HS-27A (cell line): ENCODE measurements at regions not wholly inside any gene's neighbourhood (a gene's known extent, or its start where the extent isn't known, plus 50 kb on each side); places are given as distances from the start of the nearest gene placed in this dataset.

Experiments used
- DNase-seq: peaks from one replicate; pipeline ENCODE4 v3.0.0-alpha.2; 2012; ENCODE audit warnings: low read depth, missing footprints

DNA sequence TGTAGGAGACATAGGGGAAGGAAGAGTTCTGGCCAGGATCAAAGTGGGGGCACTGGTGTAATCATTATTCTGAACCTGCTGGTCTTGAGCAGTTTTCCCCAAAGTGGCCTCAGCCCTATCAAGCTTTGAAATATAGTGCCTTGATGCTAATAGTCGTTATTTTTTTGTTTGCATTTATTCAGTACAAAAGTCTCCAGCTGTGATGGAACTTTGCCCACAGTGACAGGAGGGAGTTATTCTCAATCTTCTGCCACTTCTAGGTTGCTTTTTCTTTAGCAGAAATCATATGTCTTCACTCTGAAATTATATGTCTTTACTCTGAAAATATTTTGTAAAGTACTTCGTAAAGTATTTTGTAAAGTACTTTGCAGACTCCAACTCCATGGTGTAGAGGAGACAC is 93.1 kb downstream of the FAT3 start:
- DNase-seq: no peak

GRCh38 chr11:92322225-92322624 is 97.6 kb downstream of the FAT3 start:
- peak; percentile 46 for DNase-seq

GRCh38 chr11:92324890-92325289 is 100.3 kb downstream of the FAT3 start:
- DNase-seq: no peak

DNA sequence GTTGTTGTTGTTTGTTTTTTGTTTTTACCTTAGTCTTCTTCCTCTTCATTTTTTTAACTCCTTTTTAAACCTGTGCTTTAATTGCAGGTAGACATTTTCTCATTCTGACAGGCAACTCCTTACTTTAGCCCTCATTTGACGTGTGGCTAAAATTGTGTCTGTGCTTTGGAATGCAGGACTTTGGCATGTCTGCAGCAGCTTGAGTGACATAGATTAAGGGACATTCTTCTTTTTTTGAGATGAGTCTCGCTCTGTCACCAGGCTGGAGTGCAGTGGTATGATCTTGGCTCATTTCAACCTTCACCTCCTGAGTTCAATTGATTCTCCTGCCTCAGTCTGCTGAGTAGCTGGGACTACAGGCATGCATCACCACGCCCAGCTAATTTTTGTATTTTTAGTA is 100.8 kb downstream of the FAT3 start:
- no peak for DNase-seq

GRCh38 chr11:92329137-92329536 is 104.5 kb downstream of the FAT3 start:
- DNase-seq: no peak

GRCh38 chr11:92329646-92330045 is 105.0 kb downstream of the FAT3 start:
- no peak for DNase-seq

DNA sequence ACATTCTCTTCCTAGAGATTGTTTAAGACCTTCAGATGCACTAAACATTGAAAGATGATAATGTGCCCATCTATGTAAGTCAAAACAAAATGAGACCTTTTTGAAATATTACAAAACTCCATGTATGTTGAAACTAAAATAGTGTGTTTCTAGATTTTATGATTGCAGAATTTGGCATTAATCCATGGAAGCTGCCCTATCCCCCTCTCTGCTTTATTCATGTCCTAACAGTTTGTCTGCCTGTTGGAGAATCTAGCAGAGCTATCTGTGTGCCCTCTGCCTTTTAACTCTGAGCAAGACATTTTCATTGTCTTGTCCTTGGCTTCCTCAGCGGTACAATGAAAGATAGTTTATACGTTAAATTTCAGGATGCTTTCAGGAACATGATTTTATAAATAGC is 105.5 kb downstream of the FAT3 start:
- no peak for DNase-seq

GRCh38 chr11:92332986-92333385 is 108.4 kb downstream of the FAT3 start:
- DNase-seq: peak; percentile 88

- DNase-seq: no peak
These were observed 116.2 kb downstream of the FAT3 start for GRCh38 chr11:92340839-92341238.

- DNase-seq: no peak
These were observed 117.6 kb downstream of the FAT3 start for GRCh38 chr11:92342034-92342720.

GRCh38 chr11:92342886-92343285 is 118.3 kb downstream of the FAT3 start:
- DNase-seq: no peak

DNA sequence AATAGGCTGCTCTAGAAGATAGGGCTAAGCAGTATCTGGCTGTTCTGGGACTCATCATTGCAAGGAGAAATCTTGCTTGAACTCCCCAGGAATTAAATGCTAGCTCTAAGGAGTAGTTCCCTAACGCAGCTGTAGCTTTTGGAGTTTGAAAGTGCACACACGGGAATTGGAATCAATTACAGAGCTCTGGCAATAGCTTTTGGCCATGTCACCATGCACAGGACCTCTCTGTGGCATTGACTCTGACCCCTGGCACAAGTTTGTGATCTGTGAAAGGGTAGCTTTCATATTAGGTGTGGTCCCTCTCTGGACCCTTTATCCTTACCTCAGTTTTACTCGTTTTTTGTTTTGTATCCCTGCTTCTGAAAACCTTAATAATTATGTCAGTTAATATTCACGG is 121.6 kb downstream of the FAT3 start:
- DNase-seq: no peak

- DNase-seq: no peak
These were observed 122.8 kb downstream of the FAT3 start for GRCh38 chr11:92347454-92347853.

DNA sequence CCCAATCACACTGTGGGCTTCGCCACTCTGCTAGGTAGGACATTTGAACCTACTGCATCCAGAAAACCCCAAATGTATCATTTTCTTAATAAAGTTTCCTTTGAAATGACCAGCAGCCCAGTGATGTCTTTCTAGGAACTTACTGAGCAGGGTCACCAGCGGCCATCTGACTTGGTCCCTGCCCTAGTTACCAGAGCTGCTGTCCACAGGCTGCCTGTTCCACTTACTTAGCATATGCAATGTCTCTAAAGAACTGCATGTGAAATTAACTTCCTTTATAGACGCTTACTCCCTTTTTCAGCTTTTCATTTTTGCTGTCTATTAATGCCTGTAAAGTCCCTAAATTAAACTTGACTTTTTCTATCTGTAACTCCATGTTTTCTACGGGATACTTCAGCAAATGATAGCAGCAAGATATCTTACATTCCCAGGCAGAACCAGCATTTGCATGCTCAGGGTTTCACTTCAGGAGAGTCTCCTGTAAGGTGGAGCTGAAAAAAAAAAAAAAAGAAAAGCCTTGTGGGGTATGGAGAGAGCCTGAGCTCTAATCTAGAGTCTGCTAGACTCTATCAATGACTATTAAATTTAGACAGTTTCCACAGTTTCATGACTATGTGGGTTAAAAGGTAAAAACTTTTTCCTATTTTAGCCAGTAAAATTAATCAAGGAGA is 125.0 kb downstream of the FAT3 start:
- no peak for DNase-seq

DNA sequence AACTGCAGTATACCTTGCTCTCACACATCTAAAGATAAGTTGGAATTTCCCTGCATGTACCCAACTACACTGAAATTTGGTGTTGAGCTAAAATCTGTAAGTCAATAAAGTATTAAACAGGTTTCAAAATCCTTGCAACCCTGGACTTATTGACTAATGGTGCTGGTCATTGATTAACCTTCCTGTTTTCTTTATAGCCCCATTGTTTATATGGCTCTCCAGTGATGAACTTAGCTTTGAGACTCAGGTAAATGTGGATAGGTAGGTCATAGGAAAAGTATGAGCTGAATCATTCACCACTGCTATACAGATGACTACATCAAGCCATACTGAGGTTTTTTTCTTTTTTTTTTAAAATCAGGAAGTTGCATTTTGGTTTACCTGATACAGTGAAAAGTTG is 132.7 kb downstream of the FAT3 start:
- DNase-seq: no peak

- no peak for DNase-seq
These were observed 133.2 kb downstream of the FAT3 start for GRCh38 chr11:92357841-92358240.

DNA sequence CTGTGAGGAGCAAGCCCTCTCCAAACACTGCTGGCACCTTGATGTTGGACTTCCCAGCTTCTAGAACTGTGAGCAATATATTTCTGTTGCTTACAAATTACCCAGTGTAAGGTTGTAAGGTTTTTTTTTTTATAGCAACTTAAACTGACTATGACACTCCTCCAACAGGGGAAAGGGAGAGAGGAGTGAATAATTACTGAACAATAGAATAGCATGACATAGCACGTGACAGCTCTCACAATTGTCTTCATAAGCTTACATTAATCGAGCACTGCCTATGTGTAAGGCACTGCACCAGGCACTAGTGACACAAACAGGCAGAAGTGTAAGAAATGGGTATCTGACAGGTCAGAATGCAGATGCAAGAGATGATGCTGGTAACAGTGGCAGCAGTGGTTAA is 136.9 kb downstream of the FAT3 start:
- no peak for DNase-seq

GRCh38 chr11:92362989-92363388 is 138.4 kb downstream of the FAT3 start:
- no peak for DNase-seq

GRCh38 chr11:92364177-92364576 is 139.6 kb downstream of the FAT3 start:
- no peak for DNase-seq

DNA sequence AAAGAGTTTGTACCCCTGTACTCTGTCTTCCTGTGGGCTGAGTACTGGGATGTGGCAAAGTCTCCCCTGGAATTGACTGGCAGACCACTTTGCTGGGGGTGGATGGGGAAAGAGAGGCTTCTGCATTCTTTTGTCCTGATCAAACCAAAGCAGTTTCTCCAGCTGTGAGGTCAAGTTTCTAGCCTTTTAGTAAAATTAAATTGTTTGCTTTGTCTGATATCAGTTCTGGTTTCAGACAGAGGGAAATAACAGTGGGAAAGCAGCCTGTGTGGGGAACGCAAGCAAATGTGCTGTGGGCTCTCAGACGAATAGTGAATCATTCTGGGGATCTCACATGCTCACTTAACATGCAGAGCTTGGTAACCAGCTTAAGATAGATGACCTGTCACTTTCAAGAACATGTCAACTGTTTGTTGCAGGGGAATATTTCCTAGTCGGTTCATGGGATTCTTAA is 151.6 kb downstream of the FAT3 start:
- no peak for DNase-seq

GRCh38 chr11:92376680-92377079 is 152.1 kb downstream of the FAT3 start:
- DNase-seq: no peak

DNA sequence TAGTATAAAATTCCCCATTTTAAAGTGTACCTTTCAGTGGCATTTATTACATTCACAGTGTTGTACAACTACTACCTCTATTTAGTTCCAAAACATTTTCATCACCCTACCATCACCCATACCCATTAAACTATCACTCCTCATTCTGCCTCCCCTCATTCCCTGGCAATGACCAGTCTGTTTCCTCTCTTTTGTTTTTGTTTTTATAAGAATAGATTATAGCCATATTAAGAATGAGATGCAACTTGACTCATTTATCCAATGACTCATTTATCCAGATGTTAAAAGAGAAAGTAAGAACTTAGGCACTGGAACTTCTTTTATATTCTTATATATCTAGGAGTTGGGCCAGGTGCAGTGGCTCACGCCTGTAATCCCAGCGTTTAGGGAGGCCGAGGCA is 156.3 kb downstream of the FAT3 start:
- no peak for DNase-seq

- DNase-seq: no peak
These were observed 157.7 kb downstream of the FAT3 start for GRCh38 chr11:92382311-92382710.

- peak; percentile 73 for DNase-seq
These were observed 158.8 kb downstream of the FAT3 start for GRCh38 chr11:92383430-92383829.
